Activated B cell treated with CpG ODN at 0.5 μM for 24 hours (primary cell): ENCODE measurements at regions not wholly inside any gene's neighbourhood (a gene's known extent, or its start where the extent isn't known, plus 50 kb on each side); places are given as distances from the start of the nearest gene placed in this dataset.

Experiments
- ATAC-seq: fragments of 200-7000 bp; cut with Tn5 transposase; one replicate; pipeline ENCODE4 v1.10.0; 2021; ENCODE audit warnings: low read depth, mild to moderate bottlenecking, moderate library complexity
- CTCF ChIA-PET: fragments of 350-600 bp; sonication (Branson Sonifier 250); formaldehyde crosslinking; loops from one replicate; lab custom pipeline; 2021; ENCODE audit warnings: antibody characterized with exemption; lab: Charles Lee
- POLR2A ChIA-PET: fragments of 350-600 bp; sonication (Branson Sonifier 250); formaldehyde crosslinking; loops from one replicate; lab custom pipeline; 2021; ENCODE audit warnings: antibody characterized with exemption; lab: Charles Lee
- DNase-seq: peaks from one replicate; pipeline ENCODE4 v3.0.0; 2022
- H3K27ac Mint-ChIP-seq: one replicate; pipeline ENCODE4 v1.8.0; 2020; ENCODE audit warnings: mixed read lengths
- H3K27me3 Mint-ChIP-seq: one replicate; pipeline ENCODE4 v1.8.0; 2021; ENCODE audit warnings: mixed read lengths
- H3K36me3 Mint-ChIP-seq: one replicate; pipeline ENCODE4 v1.8.0; 2021; ENCODE audit warnings: low read depth, mixed read lengths
- H3K4me1 Mint-ChIP-seq: one replicate; pipeline ENCODE4 v1.8.0; 2021; ENCODE audit warnings: mixed read lengths
- H3K4me3 Mint-ChIP-seq: one replicate; pipeline ENCODE4 v1.8.0; 2020; ENCODE audit warnings: mild to moderate bottlenecking, mixed read lengths
- H3K9me3 Mint-ChIP-seq: one replicate; pipeline ENCODE4 v1.8.0; 2020; ENCODE audit warnings: mixed read lengths
- CTCF ChIP-seq: fragments of 200-600 bp; IDR thresholded peaks from one replicate; pipeline ENCODE4 v1.8.0; 2022; ENCODE audit warnings: antibody characterized with exemption, mild to moderate bottlenecking
- intact Hi-C: fragments of 100-400 bp; cut with micrococcal nuclease; formaldehyde crosslinking; loops from one replicate; pipeline ENCODE4 v1.15.1; 2024

- intact Hi-C loops, result no loop called here
- ATAC-seq (no peak), DNase-seq (no peak)
- no peak for TF ChIP-seq CTCF
- Mint-ChIP-seq H3K27me3 (no peaks in the 10 kb centered on the region), H3K36me3 (no peaks in the 10 kb centered on the region), H3K4me3 (no peak overlapping the region), H3K4me1 (no peaks in the 10 kb centered on the region), H3K9me3 (peaks cover 2% of the 10 kb centered on the region), H3K27ac (no peak overlapping the region)
- CTCF ChIA-PET, result no interaction called here
- POLR2A ChIA-PET, result no interaction called here
These were observed 424.5 kb upstream of the NR3C2 start for GRCh38 chr4:148866666-148867065.

- no peak for ATAC-seq
- POLR2A ChIA-PET, result no interaction called here
- intact Hi-C loops, result no loop called here
- Mint-ChIP-seq H3K4me1 (no peaks in the 10 kb centered on the region), H3K4me3 (no peak overlapping the region), H3K36me3 (no peaks in the 10 kb centered on the region), H3K27me3 (no peaks in the 10 kb centered on the region), H3K27ac (no peak overlapping the region), H3K9me3 (peaks cover 5% of the 10 kb centered on the region)
- no peak for TF ChIP-seq CTCF
- CTCF ChIA-PET, result no interaction called here
- no peak for DNase-seq
These were observed 415.8 kb upstream of the NR3C2 start for GRCh38 chr4:148857973-148858534.

- H3K36me3 Mint-ChIP-seq, result no peaks in the 10 kb centered on the region
- POLR2A ChIA-PET, result no interaction called here
These were observed 415.2 kb upstream of the NR3C2 start for GRCh38 chr4:148857239-148857972.

GRCh38 chr4:148854203-148854602, 412.0 kb upstream of the NR3C2 start:
- Mint-ChIP-seq H3K4me3 (no peak overlapping the region), H3K27ac (no peak overlapping the region), H3K36me3 (no peaks in the 10 kb centered on the region), H3K9me3 (peaks cover 5% of the 10 kb centered on the region), H3K4me1 (no peaks in the 10 kb centered on the region), H3K27me3 (no peaks in the 10 kb centered on the region)
- TF ChIP-seq CTCF, result no peak
- CTCF ChIA-PET, result no interaction called here
- intact Hi-C loops, result no loop called here
- ATAC-seq (no peak), DNase-seq (no peak)
- POLR2A ChIA-PET, result no interaction called here

More at GRCh38 chr4:148857239-148857972, 415.2 kb upstream of the NR3C2 start:
- DNase-seq (no peak), ATAC-seq (no peak)
- H3K4me1 Mint-ChIP-seq, result no peaks in the 10 kb centered on the region
- CTCF ChIA-PET, result no interaction called here
- intact Hi-C loops, result no loop called here
- H3K27ac Mint-ChIP-seq, result no peak overlapping the region
- TF ChIP-seq CTCF, result no peak
- H3K4me3 Mint-ChIP-seq, result no peak overlapping the region
- no peaks in the 10 kb centered on the region for H3K27me3 Mint-ChIP-seq
- H3K9me3 Mint-ChIP-seq, result peaks cover 5% of the 10 kb centered on the region

GRCh38 chr4:148852092-148852699, 410.0 kb upstream of the NR3C2 start:
- no peak for TF ChIP-seq CTCF
- no peaks in the 10 kb centered on the region for H3K27me3 Mint-ChIP-seq
- ChIA-PET POLR2A (no interaction called here), CTCF (no interaction called here)
- no peak overlapping the region for H3K27ac Mint-ChIP-seq
- no peaks in the 10 kb centered on the region for H3K4me1 Mint-ChIP-seq
- intact Hi-C loops, result no loop called here
- no peaks in the 10 kb centered on the region for H3K36me3 Mint-ChIP-seq
- peaks cover 3% of the 10 kb centered on the region for H3K9me3 Mint-ChIP-seq
- ATAC-seq (no peak), DNase-seq (no peak)
- no peak overlapping the region for H3K4me3 Mint-ChIP-seq
